ENCODE measurements at regions not wholly inside any gene's neighbourhood (a gene's known extent, or its start where the extent isn't known, plus 50 kb on each side); places are given as distances from the start of the nearest gene placed in this dataset.
A peak's percentile ranks its signal among the peaks of the same experiment; 100 is the strongest.

DNA sequence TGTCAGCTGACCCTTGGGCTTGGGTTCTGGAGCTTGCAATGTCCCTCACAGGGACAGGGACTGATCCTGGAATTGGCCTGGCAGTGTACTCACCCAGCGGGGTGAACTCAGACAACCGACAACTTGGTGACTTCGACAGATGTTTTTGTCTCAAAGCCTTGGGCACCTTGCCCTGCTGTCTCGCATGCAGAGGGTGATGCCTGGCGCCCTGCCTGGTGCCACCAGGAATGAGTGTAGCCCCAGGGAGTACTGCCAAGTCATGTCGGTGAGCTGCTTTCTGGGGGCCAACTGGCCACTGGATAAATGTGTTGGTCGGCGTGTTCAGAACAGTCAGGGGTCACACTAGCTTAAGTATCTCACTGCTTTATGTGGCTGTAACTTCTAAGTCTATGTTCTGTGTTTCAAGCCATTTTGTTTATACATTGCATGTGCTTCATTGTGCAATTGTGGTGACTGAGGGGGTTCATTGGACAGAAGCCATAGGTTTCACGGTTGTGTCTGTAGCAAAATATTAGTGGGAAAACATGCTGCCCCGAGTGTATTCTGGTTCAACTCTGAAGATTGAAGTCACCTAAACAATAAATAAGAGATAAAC, 96.3 kb upstream of the TNFSF11 start:
- ATAC-seq (no peak), DNase-seq (ENCODE audit: low read depth, low spot score) (no peak)
- no peaks in the 10 kb centered on the region for H3K9me3 ChIP-seq (ENCODE audit: control insufficient read depth, insufficient read depth, low read depth, low read length)
- H3K4me3 ChIP-seq (ENCODE audit: low read depth in 2 of 2, low read length in 2 of 2): no peak overlapping the region
- no peaks in the 10 kb centered on the region for H3K4me1 ChIP-seq (ENCODE audit: control insufficient read depth, insufficient read depth, low read length)
- BruUV-seq (replicated peaks): no TSS peak
- in situ Hi-C loops (cut with HindIII; ENCODE audit: low pct_unique_long_range_greater_than_20kb, low sequenced_read_pairs): no loop called here
- POLR2A ChIA-PET: no interaction called here
- CTCF ChIA-PET: no interaction called here
- TF ChIP-seq, protein P1, sequence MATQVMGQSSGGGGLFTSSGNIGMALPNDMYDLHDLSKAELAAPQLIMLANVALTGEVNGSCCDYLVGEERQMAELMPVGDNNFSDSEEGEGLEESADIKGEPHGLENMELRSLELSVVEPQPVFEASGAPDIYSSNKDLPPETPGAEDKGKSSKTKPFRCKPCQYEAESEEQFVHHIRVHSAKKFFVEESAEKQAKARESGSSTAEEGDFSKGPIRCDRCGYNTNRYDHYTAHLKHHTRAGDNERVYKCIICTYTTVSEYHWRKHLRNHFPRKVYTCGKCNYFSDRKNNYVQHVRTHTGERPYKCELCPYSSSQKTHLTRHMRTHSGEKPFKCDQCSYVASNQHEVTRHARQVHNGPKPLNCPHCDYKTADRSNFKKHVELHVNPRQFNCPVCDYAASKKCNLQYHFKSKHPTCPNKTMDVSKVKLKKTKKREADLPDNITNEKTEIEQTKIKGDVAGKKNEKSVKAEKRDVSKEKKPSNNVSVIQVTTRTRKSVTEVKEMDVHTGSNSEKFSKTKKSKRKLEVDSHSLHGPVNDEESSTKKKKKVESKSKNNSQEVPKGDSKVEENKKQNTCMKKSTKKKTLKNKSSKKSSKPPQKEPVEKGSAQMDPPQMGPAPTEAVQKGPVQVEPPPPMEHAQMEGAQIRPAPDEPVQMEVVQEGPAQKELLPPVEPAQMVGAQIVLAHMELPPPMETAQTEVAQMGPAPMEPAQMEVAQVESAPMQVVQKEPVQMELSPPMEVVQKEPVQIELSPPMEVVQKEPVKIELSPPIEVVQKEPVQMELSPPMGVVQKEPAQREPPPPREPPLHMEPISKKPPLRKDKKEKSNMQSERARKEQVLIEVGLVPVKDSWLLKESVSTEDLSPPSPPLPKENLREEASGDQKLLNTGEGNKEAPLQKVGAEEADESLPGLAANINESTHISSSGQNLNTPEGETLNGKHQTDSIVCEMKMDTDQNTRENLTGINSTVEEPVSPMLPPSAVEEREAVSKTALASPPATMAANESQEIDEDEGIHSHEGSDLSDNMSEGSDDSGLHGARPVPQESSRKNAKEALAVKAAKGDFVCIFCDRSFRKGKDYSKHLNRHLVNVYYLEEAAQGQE (IDR thresholded peaks at IDR 0.05; ENCODE audit: insufficient read depth in 1 of 2, low read depth in 2 of 2, low read length in 1 of 2): no peak
- TF ChIP-seq POLR2AphosphoS5 (IDR thresholded peaks at IDR 0.05; ENCODE audit: low read depth, low read length) (no peak), SIN3A (IDR thresholded peaks at IDR 0.05; ENCODE audit: borderline replicate concordance, insufficient read depth, low read depth, low read length) (no peak), TCF7L2 (IDR thresholded peaks at IDR 0.05; ENCODE audit: low read depth, low read length) (no peak)
- TF ChIP-seq, protein P2, sequence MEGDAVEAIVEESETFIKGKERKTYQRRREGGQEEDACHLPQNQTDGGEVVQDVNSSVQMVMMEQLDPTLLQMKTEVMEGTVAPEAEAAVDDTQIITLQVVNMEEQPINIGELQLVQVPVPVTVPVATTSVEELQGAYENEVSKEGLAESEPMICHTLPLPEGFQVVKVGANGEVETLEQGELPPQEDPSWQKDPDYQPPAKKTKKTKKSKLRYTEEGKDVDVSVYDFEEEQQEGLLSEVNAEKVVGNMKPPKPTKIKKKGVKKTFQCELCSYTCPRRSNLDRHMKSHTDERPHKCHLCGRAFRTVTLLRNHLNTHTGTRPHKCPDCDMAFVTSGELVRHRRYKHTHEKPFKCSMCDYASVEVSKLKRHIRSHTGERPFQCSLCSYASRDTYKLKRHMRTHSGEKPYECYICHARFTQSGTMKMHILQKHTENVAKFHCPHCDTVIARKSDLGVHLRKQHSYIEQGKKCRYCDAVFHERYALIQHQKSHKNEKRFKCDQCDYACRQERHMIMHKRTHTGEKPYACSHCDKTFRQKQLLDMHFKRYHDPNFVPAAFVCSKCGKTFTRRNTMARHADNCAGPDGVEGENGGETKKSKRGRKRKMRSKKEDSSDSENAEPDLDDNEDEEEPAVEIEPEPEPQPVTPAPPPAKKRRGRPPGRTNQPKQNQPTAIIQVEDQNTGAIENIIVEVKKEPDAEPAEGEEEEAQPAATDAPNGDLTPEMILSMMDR (IDR thresholded peaks at IDR 0.05): no peak
- H3K27ac ChIP-seq (ENCODE audit: low read length): no peak overlapping the region
- intact Hi-C loops (cut with micrococcal nuclease; ENCODE audit: unreplicated experiment): no loop called here
- no peaks in the 10 kb centered on the region for H3K27me3 ChIP-seq (ENCODE audit: control insufficient read depth, insufficient read depth, low read length)
- no peaks in the 10 kb centered on the region for H3K36me3 ChIP-seq (ENCODE audit: control insufficient read depth, insufficient read depth, low read length)

DNA sequence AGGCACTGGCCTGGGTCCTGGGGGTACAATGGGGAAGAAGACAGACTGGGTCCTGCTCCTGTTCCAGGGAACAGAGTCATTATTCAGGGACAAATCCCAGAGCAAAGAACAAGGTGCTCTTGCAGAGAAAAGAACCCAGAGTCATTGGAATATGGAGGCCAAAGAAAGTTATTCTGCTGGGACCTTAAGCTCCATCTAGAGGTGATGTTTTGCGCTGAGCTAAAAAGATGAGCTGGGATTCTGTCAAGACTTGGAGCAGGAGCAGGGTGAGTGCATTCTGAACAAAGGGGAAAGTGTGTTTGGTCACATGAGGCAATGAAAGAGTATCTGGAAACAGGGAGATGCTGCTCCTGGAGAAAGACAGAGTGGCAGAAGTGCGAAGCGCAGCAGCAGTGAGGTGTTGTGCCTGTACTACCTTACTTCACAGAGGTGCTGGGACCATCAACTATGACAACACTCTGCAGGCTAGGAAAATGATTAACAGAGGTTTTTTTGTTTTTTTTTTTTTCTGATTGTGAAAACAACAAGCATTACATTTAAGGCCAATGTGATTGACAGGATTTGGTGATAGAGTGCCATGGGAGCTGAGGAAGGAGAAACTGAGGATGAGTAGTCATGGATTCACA, 95.3 kb upstream of the TNFSF11 start:
- DNase-seq (ENCODE audit: low read depth, low spot score) (no peak), ATAC-seq (no peak)
- H3K4me3 ChIP-seq (ENCODE audit: low read depth in 2 of 2, low read length in 2 of 2): no peak overlapping the region
- H3K4me1 ChIP-seq (ENCODE audit: control insufficient read depth, insufficient read depth, low read length): no peaks in the 10 kb centered on the region
- in situ Hi-C loops (cut with HindIII; ENCODE audit: low pct_unique_long_range_greater_than_20kb, low sequenced_read_pairs) (no loop called here), intact Hi-C loops (cut with micrococcal nuclease; ENCODE audit: unreplicated experiment) (no loop called here)
- CTCF ChIA-PET: no interaction called here
- H3K27me3 ChIP-seq (ENCODE audit: control insufficient read depth, insufficient read depth, low read length): no peaks in the 10 kb centered on the region
- no peaks in the 10 kb centered on the region for H3K9me3 ChIP-seq (ENCODE audit: control insufficient read depth, insufficient read depth, low read depth, low read length)
- TF ChIP-seq SIN3A (IDR thresholded peaks at IDR 0.05; ENCODE audit: borderline replicate concordance, insufficient read depth, low read depth, low read length) (no peak), POLR2AphosphoS5 (IDR thresholded peaks at IDR 0.05; ENCODE audit: low read depth, low read length) (no peak)
- TF ChIP-seq, protein P2 (IDR thresholded peaks at IDR 0.05): peak; percentile 46
- TF ChIP-seq, protein P1 (IDR thresholded peaks at IDR 0.05; ENCODE audit: insufficient read depth in 1 of 2, low read depth in 2 of 2, low read length in 1 of 2): no peak
- POLR2A ChIA-PET: no interaction called here
- no peaks in the 10 kb centered on the region for H3K36me3 ChIP-seq (ENCODE audit: control insufficient read depth, insufficient read depth, low read length)
- no peak overlapping the region for H3K27ac ChIP-seq (ENCODE audit: low read length)
- no TSS peak for BruUV-seq (replicated peaks)
